ENCODE measurements at regions not wholly inside any gene's neighbourhood (a gene's known extent, or its start where the extent isn't known, plus 50 kb on each side); places are given as distances from the start of the nearest gene placed in this dataset.

DNA sequence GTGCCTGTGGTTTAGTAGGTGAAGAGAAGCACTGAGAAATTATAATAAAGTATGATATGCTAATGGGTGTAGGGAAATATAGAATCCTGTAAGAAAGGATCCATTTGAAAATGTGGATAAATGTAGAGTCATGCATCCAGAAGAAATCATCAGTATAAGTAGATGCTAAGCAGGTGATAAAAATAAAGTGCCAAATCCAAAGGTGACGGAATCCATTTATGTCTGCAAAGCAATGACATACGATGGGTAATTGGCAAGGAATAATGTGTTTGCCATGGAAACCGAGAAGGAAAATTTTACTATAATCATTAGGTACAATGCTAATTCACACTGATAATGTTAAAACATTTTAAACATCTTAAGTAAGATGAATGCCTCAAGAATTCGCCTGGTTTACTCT lies 163.0 kb downstream of the OPN5 start:
- in situ Hi-C loops (cut with HindIII; ENCODE audit: low pct_unique_long_range_greater_than_20kb, low sequenced_read_pairs): no loop called here
- no peak for DNase-seq (ENCODE audit: low read depth)

DNA sequence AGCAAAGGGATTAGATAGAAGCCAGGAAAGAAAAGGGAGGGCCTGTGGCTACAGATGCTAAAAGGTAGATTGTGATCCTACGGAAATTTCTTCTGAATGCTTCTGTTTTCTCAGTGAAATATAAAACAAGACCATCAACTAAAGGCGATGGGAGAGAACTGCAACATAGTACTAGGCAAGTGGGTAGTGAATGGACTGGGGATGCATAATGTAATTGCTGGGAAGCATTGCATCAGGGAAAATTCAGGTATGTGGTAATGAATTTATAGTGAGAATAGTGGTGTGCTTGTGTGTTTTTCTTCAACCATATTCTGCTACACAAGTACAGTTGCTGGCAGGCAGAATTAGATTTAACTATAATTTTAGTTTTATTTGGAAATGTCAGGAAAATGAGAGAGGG lies 156.6 kb downstream of the OPN5 start:
- DNase-seq (ENCODE audit: low read depth): no peak
- in situ Hi-C loops (cut with HindIII; ENCODE audit: low pct_unique_long_range_greater_than_20kb, low sequenced_read_pairs): no loop called here

DNA sequence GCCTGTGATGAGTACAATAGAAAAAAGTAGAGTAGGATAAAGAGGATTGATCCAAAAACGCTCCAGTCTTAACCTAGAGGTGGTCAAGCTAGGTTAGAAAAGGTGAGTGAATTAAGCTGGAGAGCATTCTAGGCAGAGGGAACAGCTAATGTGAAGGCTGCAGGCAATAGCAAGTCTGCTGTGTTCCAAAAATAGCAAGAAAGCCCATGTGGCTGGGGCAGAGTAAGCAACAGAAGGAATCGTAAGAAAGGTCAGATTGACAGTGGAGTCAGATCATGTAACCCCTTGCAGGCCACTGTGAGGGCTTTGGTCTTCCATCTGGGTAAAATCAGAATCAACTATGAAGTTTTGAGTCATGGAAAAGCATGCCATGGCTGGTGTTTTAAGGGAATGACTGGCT lies 155.0 kb downstream of the OPN5 start:
- in situ Hi-C loops (cut with HindIII; ENCODE audit: low pct_unique_long_range_greater_than_20kb, low sequenced_read_pairs): no loop called here
- no peak for DNase-seq (ENCODE audit: low read depth)

DNA sequence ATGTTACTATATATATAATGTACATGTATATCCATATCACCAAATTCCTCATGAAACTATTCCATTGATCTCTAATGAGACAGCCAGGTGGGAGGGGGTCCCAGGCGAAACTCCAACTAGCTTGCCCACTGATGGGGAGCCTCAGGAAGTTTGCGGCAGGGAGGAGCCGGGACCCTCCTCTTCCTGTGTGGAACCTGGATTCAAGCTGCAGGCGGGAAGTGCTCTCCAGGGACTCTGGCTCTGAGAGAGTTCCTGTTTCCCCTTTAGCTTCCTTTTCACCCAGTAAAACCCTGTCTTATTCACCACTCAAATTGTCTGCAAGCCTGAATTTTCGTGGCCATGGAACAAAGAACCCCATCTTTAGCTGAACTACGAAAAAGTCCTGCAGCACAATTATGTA lies 152.2 kb downstream of the OPN5 start:
- no peak for DNase-seq (ENCODE audit: low read depth)
- in situ Hi-C loops (cut with HindIII; ENCODE audit: low pct_unique_long_range_greater_than_20kb, low sequenced_read_pairs): no loop called here

DNA sequence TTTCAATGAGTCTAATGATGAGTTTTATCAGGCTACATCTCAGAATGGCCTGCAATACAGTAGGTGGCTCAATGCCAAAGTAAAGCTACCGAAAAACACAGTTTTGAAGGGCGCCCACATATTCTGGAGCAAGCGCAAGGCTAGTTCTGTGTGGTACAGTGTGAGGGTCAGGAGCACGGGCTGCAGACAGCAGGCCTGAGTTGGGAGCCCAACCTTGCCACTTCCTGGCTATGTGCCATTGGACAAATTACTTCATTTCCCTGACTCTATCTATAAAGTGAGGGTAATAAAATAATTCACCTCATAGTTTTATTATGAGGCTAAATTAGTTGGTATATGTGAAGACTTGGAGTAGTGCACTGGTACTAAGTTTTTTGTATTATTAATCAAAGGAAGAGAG lies 150.7 kb downstream of the OPN5 start:
- DNase-seq (ENCODE audit: low read depth): no peak

DNA sequence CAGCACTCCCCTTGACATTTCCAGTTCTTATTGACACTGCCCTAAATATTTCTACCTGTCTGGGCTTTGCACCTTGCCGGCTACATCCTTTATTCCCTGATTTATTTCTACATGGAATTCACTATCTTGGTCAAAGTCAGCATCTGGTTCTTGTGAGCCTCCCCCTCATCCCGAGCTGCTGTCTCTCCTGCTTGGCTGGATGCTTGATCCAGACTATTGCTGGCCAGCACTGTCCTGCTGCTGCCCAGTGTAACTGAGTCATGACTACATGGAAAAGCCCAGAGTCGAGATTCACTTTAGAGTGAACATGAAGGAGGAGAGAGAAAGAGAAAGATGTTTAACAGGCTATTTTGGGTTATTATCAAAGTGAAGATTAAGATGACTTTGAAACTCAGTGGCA lies 142.2 kb downstream of the OPN5 start:
- in situ Hi-C loops (cut with HindIII; ENCODE audit: low pct_unique_long_range_greater_than_20kb, low sequenced_read_pairs): no loop called here
- DNase-seq (ENCODE audit: low read depth): no peak

More for the DNA sequence above, 150.7 kb downstream of the OPN5 start:
- in situ Hi-C loops (cut with HindIII; ENCODE audit: low pct_unique_long_range_greater_than_20kb, low sequenced_read_pairs): no loop called here

DNA sequence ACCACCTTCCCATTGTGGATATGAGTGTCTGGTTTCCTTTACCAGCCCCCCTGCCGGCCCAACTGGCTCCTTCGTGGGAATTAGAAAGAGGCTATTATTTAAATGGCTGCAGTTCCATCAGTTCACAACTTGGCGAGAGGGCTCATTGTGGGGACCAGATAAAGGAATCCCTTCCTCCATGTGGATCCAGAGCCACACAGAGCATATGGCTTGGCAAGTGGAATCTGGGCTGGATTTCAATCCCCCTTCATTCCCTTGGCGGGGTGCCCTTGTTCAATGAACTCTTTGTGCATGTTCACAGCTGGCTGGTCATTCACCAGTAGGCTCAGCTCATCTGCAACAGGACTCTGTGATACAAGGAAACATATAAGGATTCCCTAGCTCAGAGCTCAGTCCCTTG lies 140.6 kb downstream of the OPN5 start:
- no peak for DNase-seq (ENCODE audit: low read depth)
- in situ Hi-C loops (cut with HindIII; ENCODE audit: low pct_unique_long_range_greater_than_20kb, low sequenced_read_pairs): no loop called here

DNA sequence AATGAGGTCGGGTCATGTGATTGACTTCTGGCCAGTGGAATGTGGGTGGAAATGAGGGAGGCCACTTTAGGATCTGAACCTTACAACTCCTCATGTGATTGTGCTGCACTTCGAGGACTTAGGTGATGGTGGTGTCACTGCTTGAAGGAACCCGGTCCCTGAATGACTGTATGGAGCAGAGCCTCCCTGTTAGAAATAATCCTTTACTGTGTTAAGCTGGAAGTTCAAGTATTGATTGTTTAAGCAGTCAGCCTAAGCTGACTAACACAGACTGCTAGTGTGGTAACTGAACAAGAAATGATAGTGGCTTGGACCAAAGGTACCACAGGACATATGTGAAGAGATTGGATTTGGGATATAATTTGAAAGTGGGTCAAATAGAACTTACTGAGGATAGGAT lies 138.0 kb downstream of the OPN5 start:
- in situ Hi-C loops (cut with HindIII; ENCODE audit: low pct_unique_long_range_greater_than_20kb, low sequenced_read_pairs): no loop called here
- DNase-seq (ENCODE audit: low read depth): no peak

DNA sequence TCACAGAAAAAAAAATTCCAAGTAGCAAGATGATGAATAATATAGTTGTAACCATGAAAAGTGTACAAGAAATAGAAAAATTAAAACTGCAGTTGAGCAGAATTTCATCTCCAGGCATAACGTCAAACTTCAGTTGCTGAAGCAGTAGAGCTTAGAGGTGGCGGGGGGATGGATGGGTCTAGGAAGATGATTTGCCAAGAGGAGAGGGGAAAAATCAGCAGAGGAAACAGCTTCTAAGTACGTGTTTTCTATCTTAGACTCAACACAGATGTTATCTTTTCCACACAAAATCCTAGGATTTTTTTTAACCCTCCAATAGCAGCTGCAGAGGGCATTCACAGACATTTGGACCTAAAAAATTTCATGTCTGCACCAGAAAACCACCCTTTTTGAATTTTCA lies 136.0 kb downstream of the OPN5 start:
- DNase-seq (ENCODE audit: low read depth): no peak
- in situ Hi-C loops (cut with HindIII; ENCODE audit: low pct_unique_long_range_greater_than_20kb, low sequenced_read_pairs): no loop called here

DNA sequence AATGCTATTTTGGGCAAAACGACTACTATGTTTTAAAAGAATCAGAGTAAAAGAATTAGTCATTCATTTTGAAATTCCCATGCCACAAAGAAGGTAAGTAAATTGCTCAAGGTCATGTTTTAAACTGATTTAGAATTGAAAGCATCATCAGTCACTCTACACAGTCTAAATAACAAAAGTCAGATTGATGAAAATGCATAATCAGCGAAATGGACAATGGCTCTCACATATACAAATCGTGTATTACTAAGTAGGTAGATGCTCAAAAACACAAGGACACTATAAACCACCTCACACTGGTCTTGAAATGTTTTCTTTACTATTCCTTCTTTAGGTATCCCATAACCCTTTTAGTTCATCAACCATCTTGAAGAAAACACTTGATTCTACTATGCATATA lies 135.4 kb downstream of the OPN5 start:
- DNase-seq (ENCODE audit: low read depth): no peak
- in situ Hi-C loops (cut with HindIII; ENCODE audit: low pct_unique_long_range_greater_than_20kb, low sequenced_read_pairs): no loop called here

DNA sequence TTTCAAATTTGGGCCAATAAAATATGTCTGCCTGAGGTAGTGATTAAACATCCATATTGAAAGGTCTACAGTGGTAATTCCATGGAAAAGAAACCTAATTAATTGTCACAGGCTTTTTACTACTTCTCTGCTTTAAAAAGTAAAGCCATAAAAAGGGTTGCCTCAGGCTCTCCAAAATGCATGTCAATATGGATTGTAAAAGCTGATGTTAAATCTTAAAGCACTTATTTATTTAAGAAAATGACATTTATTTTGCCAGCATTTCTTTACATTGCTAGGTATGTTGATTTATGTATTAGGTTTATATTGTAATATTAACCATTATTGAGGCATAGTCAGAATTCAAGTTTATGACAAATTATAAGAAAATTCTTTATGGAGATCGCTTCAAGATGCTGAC lies 133.2 kb downstream of the OPN5 start:
- in situ Hi-C loops (cut with HindIII; ENCODE audit: low pct_unique_long_range_greater_than_20kb, low sequenced_read_pairs): no loop called here
- no peak for DNase-seq (ENCODE audit: low read depth)

DNA sequence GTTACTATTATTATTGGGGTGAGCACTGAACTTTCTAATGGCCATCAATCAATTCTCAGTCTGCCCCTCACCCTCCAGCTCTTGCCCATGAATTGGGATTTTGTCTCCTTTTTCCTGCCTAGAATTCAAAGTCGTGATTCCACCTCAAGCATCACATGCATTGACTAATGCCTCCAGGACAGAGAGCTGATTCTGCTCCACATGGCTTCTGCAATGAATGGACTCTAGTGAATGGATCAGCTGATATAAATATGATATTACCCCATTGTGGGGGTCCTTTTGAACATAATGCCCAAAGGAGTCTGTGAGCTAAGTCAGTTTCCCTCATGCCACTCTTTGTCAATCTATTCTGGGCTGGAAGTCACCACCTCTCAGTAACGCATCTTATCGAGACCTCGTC lies 126.4 kb downstream of the OPN5 start:
- in situ Hi-C loops (cut with HindIII; ENCODE audit: low pct_unique_long_range_greater_than_20kb, low sequenced_read_pairs): no loop called here

DNA sequence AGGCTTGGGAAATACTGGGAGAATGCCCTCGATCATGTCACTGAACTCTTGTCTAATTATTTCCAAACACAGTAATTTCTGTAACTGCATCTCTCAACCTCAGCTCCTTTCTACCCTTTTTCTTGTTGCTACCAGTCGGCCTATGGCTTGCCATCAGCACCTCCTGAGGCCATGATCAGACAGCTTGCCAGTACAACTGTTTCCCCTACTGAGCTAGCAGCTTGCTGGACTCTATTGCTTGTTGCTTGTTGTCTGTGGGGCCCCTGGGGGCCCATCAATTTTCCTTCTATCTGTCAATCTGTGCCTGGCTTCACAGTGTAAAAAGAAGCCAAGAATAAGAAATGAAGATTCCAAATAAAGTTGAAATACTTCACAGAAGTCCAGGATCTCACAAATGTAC lies 123.9 kb downstream of the OPN5 start:
- no peak for DNase-seq (ENCODE audit: low read depth)
- in situ Hi-C loops (cut with HindIII; ENCODE audit: low pct_unique_long_range_greater_than_20kb, low sequenced_read_pairs): no loop called here

More for the DNA sequence above, 126.4 kb downstream of the OPN5 start:
- DNase-seq (ENCODE audit: low read depth): no peak

DNA sequence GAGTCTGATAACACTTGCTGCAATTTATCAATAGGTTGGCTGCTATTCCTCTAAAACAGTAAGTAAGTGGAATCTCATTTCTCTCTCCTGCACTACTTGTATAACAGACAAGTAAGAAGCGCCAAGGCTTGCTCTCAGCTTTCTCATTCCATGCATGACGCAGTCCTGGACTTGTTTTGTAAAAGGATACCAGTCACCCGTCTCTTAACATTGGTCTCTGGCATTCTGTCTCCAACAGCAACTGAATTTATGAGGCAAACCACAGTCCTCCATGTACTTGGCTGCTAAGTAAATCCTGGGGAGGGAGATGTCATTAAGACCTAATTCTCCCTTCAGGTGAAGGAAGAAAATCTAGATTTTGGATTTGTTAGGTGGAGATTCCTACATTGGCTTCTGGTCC lies 115.4 kb downstream of the OPN5 start:
- no peak for DNase-seq (ENCODE audit: low read depth)
- in situ Hi-C loops (cut with HindIII; ENCODE audit: low pct_unique_long_range_greater_than_20kb, low sequenced_read_pairs): no loop called here

DNA sequence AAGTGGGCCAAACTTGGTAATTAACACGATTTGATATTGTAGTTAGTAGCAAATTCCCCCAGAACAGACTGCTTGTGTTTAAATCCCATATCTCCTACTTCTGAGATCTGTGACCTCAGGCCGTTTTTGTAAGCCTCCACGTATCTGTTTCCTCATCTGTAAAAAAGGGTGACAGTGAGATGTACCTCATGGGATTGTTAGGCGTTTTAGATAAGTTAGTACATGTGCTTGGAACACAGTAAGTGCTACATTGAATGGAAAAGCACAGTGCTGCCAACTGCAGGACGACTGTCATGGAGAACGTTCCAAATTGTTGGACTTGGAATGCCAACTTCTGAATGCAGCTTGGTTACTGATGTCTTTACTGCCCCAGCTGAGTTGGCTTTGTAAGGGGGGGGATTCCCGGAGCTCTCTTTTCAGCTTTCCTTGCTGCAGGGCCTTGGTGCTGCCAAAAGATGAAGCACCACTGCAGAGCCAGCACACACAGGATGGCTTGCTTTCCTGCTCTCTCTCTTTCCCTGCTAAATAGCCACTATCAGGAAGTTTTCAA lies 108.6 kb downstream of the OPN5 start:
- no peak for DNase-seq (ENCODE audit: low read depth)
- in situ Hi-C loops (cut with HindIII; ENCODE audit: low pct_unique_long_range_greater_than_20kb, low sequenced_read_pairs): no loop called here

DNA sequence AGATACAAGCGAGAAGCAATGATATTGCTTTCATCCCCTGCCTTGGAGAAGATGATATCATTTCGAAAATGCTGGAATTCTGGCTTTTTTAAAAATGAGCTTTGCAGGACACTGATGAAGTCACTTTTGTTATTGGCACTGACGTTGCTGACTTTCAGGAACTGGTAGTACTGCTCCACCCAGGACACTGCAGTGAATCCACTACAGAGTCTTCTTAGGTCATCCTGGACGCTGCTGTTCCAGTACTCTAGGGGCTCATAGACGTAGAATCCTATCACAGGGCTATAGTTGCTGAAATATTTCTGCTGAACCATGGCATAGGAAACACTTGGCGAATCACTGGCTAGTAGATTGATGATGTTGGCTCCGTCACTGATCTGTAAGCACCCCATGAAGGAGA lies 97.2 kb downstream of the OPN5 start:
- in situ Hi-C loops (cut with HindIII; ENCODE audit: low pct_unique_long_range_greater_than_20kb, low sequenced_read_pairs): no loop called here
- DNase-seq (ENCODE audit: low read depth): no peak
